Neural cell (in vitro differentiated cells): ENCODE measurements at regions not wholly inside any gene's neighbourhood (a gene's known extent, or its start where the extent isn't known, plus 50 kb on each side); places are given as distances from the start of the nearest gene placed in this dataset.

Experiments
- H2AFZ ChIP-seq: fragments of 200-600, 300-800 bp; sonication (generic), shearing (Covaris generic); 2 replicates; pipeline ENCODE4 v1.6.0; 2014; ENCODE audit warnings: low read depth, mild to moderate bottlenecking, antibody characterized with exemption, low read length, moderate library complexity
- H3F3A ChIP-seq: fragments of 200-600 bp; shearing (Covaris generic); 2 replicates; pipeline ENCODE4 v1.6.1; 2016; ENCODE audit warnings: mild to moderate bottlenecking, moderate library complexity, mixed read lengths, antibody characterized with exemption, low read length; ENCODE audit not compliant: insufficient read depth, poor library complexity, severe bottlenecking
- H3K27ac ChIP-seq: fragments of 200-600, 300-800 bp; sonication (generic), shearing (Covaris generic); 2 replicates; pipeline ENCODE4 v1.5.1; 2014; ENCODE audit warnings: mild to moderate bottlenecking, low read length, moderate library complexity
- H3K27me3 ChIP-seq: fragments of 300-800, 200-600 bp; sonication (generic), shearing (Covaris generic); 2 replicates; pipeline ENCODE4 v1.6.0; 2014; ENCODE audit warnings: mild to moderate bottlenecking, low read depth, low read length, moderate library complexity; ENCODE audit not compliant: insufficient read depth
- H3K36me3 ChIP-seq: fragments of 300-800, 200-600 bp; sonication (generic), shearing (Covaris generic); 2 replicates; pipeline ENCODE4 v1.5.1; 2014; ENCODE audit warnings: mild to moderate bottlenecking, antibody characterized with exemption, low read length, moderate library complexity; ENCODE audit not compliant: insufficient read depth
- H3K4me2 ChIP-seq: fragments of 300-800, 200-600 bp; sonication (generic), shearing (Covaris generic); 2 replicates; pipeline ENCODE4 v1.6.0; 2014; ENCODE audit warnings: mild to moderate bottlenecking, low read length
- H3K4me3 ChIP-seq: fragments of 300-800, 200-600 bp; sonication (generic), shearing (Covaris generic); 2 replicates; pipeline ENCODE4 v1.5.1; 2014; ENCODE audit warnings: mild to moderate bottlenecking, low read length, moderate library complexity
- H3K79me2 ChIP-seq: fragments of 200-600 bp; shearing (Covaris generic); replicated peaks from 2 replicates; pipeline ENCODE4 v1.6.0; 2014; ENCODE audit warnings: mild to moderate bottlenecking, low read length, moderate library complexity; ENCODE audit not compliant: insufficient read depth
- H3K9ac ChIP-seq: fragments of 300-800, 200-600 bp; sonication (generic), shearing (Covaris generic); 2 replicates; pipeline ENCODE4 v1.6.1; 2016; ENCODE audit warnings: mild to moderate bottlenecking, low read length, mixed read lengths
- H3K9me2 ChIP-seq: fragments of 200-600 bp; shearing (Covaris generic); 2 replicates; pipeline ENCODE4 v1.6.1; 2016; ENCODE audit warnings: mild to moderate bottlenecking, low read length, mixed read lengths; ENCODE audit not compliant: insufficient read depth
- H3K9me3 ChIP-seq: fragments of 200-600, 300-800 bp; sonication (generic), shearing (Covaris generic); 2 replicates; pipeline ENCODE4 v1.6.1; 2016; ENCODE audit warnings: mild to moderate bottlenecking, mixed run types, low read length, moderate library complexity, mixed read lengths
- H4K20me1 ChIP-seq: fragments of 200-600 bp; shearing (Covaris generic); 2 replicates; pipeline ENCODE4 v1.6.1; 2016; ENCODE audit warnings: mild to moderate bottlenecking, mixed run types; ENCODE audit not compliant: insufficient read depth
- EP300 ChIP-seq: fragments of 450-650 bp; conservative IDR thresholded peaks from 2 replicates; pipeline ENCODE4 v1.6.1; 2014; ENCODE audit warnings: antibody characterized with exemption, mild to moderate bottlenecking, moderate library complexity; ENCODE audit not compliant: poor library complexity, severe bottlenecking
- EZH2 ChIP-seq: fragments of 200-600, 300-800 bp; shearing (Covaris generic), sonication (generic); IDR thresholded peaks from 2 replicates; pipeline ENCODE4 v1.6.1; 2014; ENCODE audit warnings: antibody characterized with exemption, low read length, borderline replicate concordance, mild to moderate bottlenecking; ENCODE audit not compliant: insufficient read depth, poor library complexity, severe bottlenecking
- MXI1 ChIP-seq: fragments of 450-650 bp; conservative IDR thresholded peaks from 2 replicates; pipeline ENCODE4 v1.6.1; 2014; ENCODE audit warnings: antibody characterized with exemption, mild to moderate bottlenecking; ENCODE audit not compliant: poor library complexity, severe bottlenecking
- POLR2AphosphoS5 ChIP-seq: IDR thresholded peaks from 2 replicates; pipeline ENCODE4 v1.6.1; 2012
- RAD21 ChIP-seq: fragments of 450-650 bp; conservative IDR thresholded peaks from 2 replicates; pipeline ENCODE4 v1.6.1; 2014; ENCODE audit warnings: antibody characterized with exemption, mild to moderate bottlenecking, moderate library complexity
- SMC3 ChIP-seq: fragments of 450-650 bp; conservative IDR thresholded peaks from 2 replicates; pipeline ENCODE4 v1.6.1; 2014; ENCODE audit warnings: antibody characterized with exemption, mild to moderate bottlenecking, moderate library complexity; ENCODE audit not compliant: poor library complexity
- TAF1 ChIP-seq: IDR thresholded peaks from 2 replicates; pipeline ENCODE4 v1.6.1; 2012; ENCODE audit warnings: low read depth
- TF ChIP-seq, protein P1 (sequence below): IDR thresholded peaks from 2 replicates; pipeline ENCODE4 v1.6.1; 2012; ENCODE audit warnings: borderline replicate concordance
- TF ChIP-seq, protein P2 (sequence below): fragments of 450-650 bp; IDR thresholded peaks from 2 replicates; pipeline ENCODE4 v1.5.1; 2014; ENCODE audit warnings: antibody characterized with exemption, mild to moderate bottlenecking, moderate library complexity; ENCODE audit not compliant: poor library complexity, severe bottlenecking

GRCh38 chr3:82685761-82686160, 924.3 kb upstream of the GBE1 start:
- H3K79me2 ChIP-seq, result no peaks in the 10 kb centered on the region
- TF ChIP-seq EZH2, result no peak
- TF ChIP-seq, protein P1, sequence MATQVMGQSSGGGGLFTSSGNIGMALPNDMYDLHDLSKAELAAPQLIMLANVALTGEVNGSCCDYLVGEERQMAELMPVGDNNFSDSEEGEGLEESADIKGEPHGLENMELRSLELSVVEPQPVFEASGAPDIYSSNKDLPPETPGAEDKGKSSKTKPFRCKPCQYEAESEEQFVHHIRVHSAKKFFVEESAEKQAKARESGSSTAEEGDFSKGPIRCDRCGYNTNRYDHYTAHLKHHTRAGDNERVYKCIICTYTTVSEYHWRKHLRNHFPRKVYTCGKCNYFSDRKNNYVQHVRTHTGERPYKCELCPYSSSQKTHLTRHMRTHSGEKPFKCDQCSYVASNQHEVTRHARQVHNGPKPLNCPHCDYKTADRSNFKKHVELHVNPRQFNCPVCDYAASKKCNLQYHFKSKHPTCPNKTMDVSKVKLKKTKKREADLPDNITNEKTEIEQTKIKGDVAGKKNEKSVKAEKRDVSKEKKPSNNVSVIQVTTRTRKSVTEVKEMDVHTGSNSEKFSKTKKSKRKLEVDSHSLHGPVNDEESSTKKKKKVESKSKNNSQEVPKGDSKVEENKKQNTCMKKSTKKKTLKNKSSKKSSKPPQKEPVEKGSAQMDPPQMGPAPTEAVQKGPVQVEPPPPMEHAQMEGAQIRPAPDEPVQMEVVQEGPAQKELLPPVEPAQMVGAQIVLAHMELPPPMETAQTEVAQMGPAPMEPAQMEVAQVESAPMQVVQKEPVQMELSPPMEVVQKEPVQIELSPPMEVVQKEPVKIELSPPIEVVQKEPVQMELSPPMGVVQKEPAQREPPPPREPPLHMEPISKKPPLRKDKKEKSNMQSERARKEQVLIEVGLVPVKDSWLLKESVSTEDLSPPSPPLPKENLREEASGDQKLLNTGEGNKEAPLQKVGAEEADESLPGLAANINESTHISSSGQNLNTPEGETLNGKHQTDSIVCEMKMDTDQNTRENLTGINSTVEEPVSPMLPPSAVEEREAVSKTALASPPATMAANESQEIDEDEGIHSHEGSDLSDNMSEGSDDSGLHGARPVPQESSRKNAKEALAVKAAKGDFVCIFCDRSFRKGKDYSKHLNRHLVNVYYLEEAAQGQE, result no peak
- TF ChIP-seq TAF1, result no peak
- TF ChIP-seq MXI1, result no peak
- TF ChIP-seq EP300, result no peak
- no peak for TF ChIP-seq RAD21
- TF ChIP-seq, protein P2, sequence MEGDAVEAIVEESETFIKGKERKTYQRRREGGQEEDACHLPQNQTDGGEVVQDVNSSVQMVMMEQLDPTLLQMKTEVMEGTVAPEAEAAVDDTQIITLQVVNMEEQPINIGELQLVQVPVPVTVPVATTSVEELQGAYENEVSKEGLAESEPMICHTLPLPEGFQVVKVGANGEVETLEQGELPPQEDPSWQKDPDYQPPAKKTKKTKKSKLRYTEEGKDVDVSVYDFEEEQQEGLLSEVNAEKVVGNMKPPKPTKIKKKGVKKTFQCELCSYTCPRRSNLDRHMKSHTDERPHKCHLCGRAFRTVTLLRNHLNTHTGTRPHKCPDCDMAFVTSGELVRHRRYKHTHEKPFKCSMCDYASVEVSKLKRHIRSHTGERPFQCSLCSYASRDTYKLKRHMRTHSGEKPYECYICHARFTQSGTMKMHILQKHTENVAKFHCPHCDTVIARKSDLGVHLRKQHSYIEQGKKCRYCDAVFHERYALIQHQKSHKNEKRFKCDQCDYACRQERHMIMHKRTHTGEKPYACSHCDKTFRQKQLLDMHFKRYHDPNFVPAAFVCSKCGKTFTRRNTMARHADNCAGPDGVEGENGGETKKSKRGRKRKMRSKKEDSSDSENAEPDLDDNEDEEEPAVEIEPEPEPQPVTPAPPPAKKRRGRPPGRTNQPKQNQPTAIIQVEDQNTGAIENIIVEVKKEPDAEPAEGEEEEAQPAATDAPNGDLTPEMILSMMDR, result no peak
- no peak for TF ChIP-seq POLR2AphosphoS5
- TF ChIP-seq SMC3, result no peak
- H3K36me3 ChIP-seq, result no peaks in the 10 kb centered on the region
- H3K4me3 ChIP-seq, result no peak overlapping the region
- H3K9me2 ChIP-seq, result no peaks in the 10 kb centered on the region
- no peaks in the 10 kb centered on the region for H3K27me3 ChIP-seq
- H4K20me1 ChIP-seq, result no peaks in the 10 kb centered on the region
- H3K27ac ChIP-seq, result no peak overlapping the region
- no peak overlapping the region for H3K9ac ChIP-seq
- H2AFZ ChIP-seq, result no peak overlapping the region
- H3K9me3 ChIP-seq, result peaks cover 11% of the 10 kb centered on the region
- H3K4me2 ChIP-seq, result no peak overlapping the region
- H3F3A ChIP-seq, result no peaks in the 10 kb centered on the region

GRCh38 chr3:82676356-82677026, 915.0 kb upstream of the GBE1 start:
- Histone ChIP-seq H3K36me3 (no peaks in the 10 kb centered on the region), H3K79me2 (no peaks in the 10 kb centered on the region), H3K27ac (no peak overlapping the region), H3K9me2 (no peaks in the 10 kb centered on the region), H3K9me3 (no peaks in the 10 kb centered on the region), H3K9ac (no peak overlapping the region), H3K4me3 (no peak overlapping the region), H3K4me2 (no peak overlapping the region), H2AFZ (no peak overlapping the region), H4K20me1 (no peaks in the 10 kb centered on the region), H3F3A (no peaks in the 10 kb centered on the region), H3K27me3 (no peaks in the 10 kb centered on the region)
- TF ChIP-seq RAD21, result no peak
- TF ChIP-seq, protein P1, result no peak
- TF ChIP-seq TAF1, result no peak
- TF ChIP-seq EZH2, result no peak
- TF ChIP-seq SMC3, result no peak
- TF ChIP-seq, protein P2, result no peak
- no peak for TF ChIP-seq MXI1
- TF ChIP-seq EP300, result no peak
- TF ChIP-seq POLR2AphosphoS5, result no peak
